Left lung (tissue), 4 donors: ENCODE measurements at regions not wholly inside any gene's neighbourhood (a gene's known extent, or its start where the extent isn't known, plus 50 kb on each side); places are given as distances from the start of the nearest gene placed in this dataset.

Experiments
- ATAC-seq: fragments of 200-7000 bp; cut with Tn5 transposase; one replicate; pipeline ENCODE4 v1.9.1; 2020; ENCODE audit warnings: moderate library complexity
- DNase-seq, 4 donors: peaks; one replicate each; pipeline ENCODE4 v3.0.0-alpha.2; 2013 to 2020
- H3K27ac ChIP-seq, 2 donors: fragments of 200-600 bp; sonication (generic) in 1 of 2; one replicate each; pipeline versions ENCODE4 v1.5.0 to v1.8.0; 2020 to 2021
- H3K27me3 ChIP-seq, 2 donors: fragments of 200-600 bp; sonication (generic) in 1 of 2; one replicate each; pipeline versions ENCODE4 v1.5.0 to v1.8.0; 2020 to 2021
- H3K36me3 ChIP-seq, 2 donors: fragments of 200-600 bp; sonication (generic) in 1 of 2; one replicate each; pipeline versions ENCODE4 v1.5.0 to v1.8.0; 2020 to 2021
- H3K4me1 ChIP-seq, 2 donors: fragments of 200-600 bp; one replicate each; pipeline ENCODE4 v1.8.0; 2021
- H3K4me3 ChIP-seq, 2 donors: fragments of 200-600 bp; sonication (generic) in 1 of 2; one replicate each; pipeline versions ENCODE4 v1.5.0 to v1.8.0; 2020 to 2021; ENCODE audit warnings: mild to moderate bottlenecking in 1 of 2
- H3K9me3 ChIP-seq, 2 donors: fragments of 200-600 bp; sonication (generic) in 1 of 2; one replicate each; pipeline versions ENCODE4 v1.5.0 to v1.8.0; 2020 to 2021
- CTCF ChIP-seq, 2 donors: fragments of 200-600 bp; sonication (generic) in 1 of 2; IDR thresholded peaks; one replicate each; pipeline versions ENCODE4 v1.5.0 to v1.8.0; 2021; ENCODE audit warnings: antibody characterized with exemption in 2 of 2
- intact Hi-C, 2 donors: fragments of 100-400 bp; cut with DNase I; formaldehyde crosslinking; loops; one replicate each; pipeline versions ENCODE4 v1.11.2 to v1.14.2; 2022
- donor health status: DM: no; HTN: yes; CAD: no.
- donor health status: DM: no; HTN: no; CAD: no.

- TF ChIP-seq CTCF (IDR thresholded peaks at IDR 0.05): no peak
- no peak for DNase-seq
- Histone ChIP-seq H3K27ac (no peak overlapping the region), H3K36me3 (no peaks in the 10 kb centered on the region), H3K4me3 (no peak overlapping the region), H3K9me3 (no peaks in the 10 kb centered on the region), H3K4me1 (no peaks in the 10 kb centered on the region), H3K27me3 (no peaks in the 10 kb centered on the region)
- ATAC-seq: no peak
- intact Hi-C loops: no loop called here
Observed at GRCh38 chr4:130186931-130187330, 1091.0 kb downstream of the C4orf33 start.

DNA sequence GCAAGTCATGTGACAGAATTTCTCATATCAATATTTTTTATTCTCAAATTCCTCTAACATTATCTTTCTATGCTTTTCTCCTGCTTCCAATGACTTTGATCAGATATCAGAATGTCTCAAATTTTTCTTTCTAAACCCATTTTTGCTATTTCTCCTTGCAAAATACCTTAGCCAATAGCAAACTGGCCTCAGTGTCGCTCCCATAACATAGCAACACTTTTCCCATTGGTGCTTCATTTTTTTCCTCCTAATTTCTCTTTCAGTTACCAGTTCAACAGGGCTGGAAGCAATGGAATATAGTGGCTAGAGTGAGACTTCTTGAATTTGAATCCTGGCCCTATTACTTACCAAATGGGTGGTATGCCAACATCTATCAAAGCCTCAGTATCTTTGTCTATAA lies 1091.6 kb downstream of the C4orf33 start:
- intact Hi-C loops: no loop called here
- Histone ChIP-seq H3K36me3 (no peaks in the 10 kb centered on the region), H3K27me3 (no peaks in the 10 kb centered on the region), H3K9me3 (peaks cover 0 to 2% of the 10 kb centered on the region in 2 donors), H3K4me3 (no peak overlapping the region), H3K4me1 (no peaks in the 10 kb centered on the region), H3K27ac (no peak overlapping the region)
- DNase-seq (no peak), ATAC-seq (no peak)
- no peak for TF ChIP-seq CTCF (IDR thresholded peaks at IDR 0.05)

DNA sequence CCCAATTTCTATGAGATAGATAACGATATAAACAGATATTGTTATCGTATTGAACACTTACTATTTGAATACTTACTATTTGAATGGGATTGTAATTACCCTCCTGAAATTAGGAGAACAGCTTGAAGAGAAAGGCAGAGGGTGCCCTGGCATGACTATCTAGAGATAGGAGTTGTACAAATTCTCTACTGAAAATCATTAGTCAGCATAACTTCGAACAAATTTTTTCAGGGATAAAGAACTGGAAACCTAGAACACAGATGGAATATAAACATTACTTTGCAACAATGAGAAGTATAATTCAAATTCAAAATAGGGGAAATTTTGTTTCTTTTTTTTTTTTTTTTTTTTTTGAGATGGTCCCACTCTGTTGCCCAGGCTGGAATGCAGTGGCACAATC lies 1096.8 kb downstream of the C4orf33 start:
- H3K4me3 ChIP-seq: no peak overlapping the region
- peaks cover 0 to 3% of the 10 kb centered on the region in 2 donors for H3K9me3 ChIP-seq
- H3K36me3 ChIP-seq: no peaks in the 10 kb centered on the region
- H3K27me3 ChIP-seq: no peaks in the 10 kb centered on the region
- intact Hi-C loops: no loop called here
- no peaks in the 10 kb centered on the region for H3K4me1 ChIP-seq
- DNase-seq: no peak
- no peak overlapping the region for H3K27ac ChIP-seq
- ATAC-seq: no peak
- TF ChIP-seq CTCF (IDR thresholded peaks at IDR 0.05): no peak

DNA sequence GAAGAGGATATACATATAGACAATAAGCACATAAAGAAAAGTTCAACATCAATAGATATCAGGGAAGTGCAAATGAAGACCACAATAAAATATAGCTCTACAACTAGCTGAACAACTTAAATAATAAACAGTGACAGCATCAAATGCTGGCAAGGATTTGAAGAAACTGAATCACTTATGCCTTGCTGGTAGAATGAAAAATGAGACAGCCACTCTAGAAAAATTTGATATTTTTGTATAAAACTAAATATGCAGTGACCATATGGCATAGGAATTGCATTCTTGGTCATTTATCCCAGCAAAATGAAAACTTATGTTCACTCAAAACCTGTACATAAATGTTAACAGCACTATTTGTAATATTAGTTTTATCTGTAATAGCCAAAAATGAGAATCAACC lies 1102.0 kb downstream of the C4orf33 start:
- TF ChIP-seq CTCF (IDR thresholded peaks at IDR 0.05): no peak
- peaks cover 0 to 17% of the 10 kb centered on the region in 2 donors for H3K9me3 ChIP-seq
- no peak for DNase-seq
- no peak for ATAC-seq
- H3K36me3 ChIP-seq: no peaks in the 10 kb centered on the region
- H3K27ac ChIP-seq: no peak overlapping the region
- no peaks in the 10 kb centered on the region for H3K4me1 ChIP-seq
- no peaks in the 10 kb centered on the region for H3K27me3 ChIP-seq
- intact Hi-C loops: no loop called here
- no peak overlapping the region for H3K4me3 ChIP-seq

- no peak for TF ChIP-seq CTCF (IDR thresholded peaks at IDR 0.05)
- ATAC-seq (no peak), DNase-seq (no peak)
- no peaks in the 10 kb centered on the region for H3K27me3 ChIP-seq
- no peaks in the 10 kb centered on the region for H3K36me3 ChIP-seq
- intact Hi-C loops: no loop called here
- no peaks in the 10 kb centered on the region for H3K4me1 ChIP-seq
- H3K9me3 ChIP-seq: peaks cover 0 to 31% of the 10 kb centered on the region in 2 donors
- H3K27ac ChIP-seq: no peak overlapping the region
- H3K4me3 ChIP-seq: no peak overlapping the region
Observed at GRCh38 chr4:130203571-130203970, 1107.6 kb downstream of the C4orf33 start.
